RWPE1 (cell line): ENCODE measurements at regions not wholly inside any gene's neighbourhood (a gene's known extent, or its start where the extent isn't known, plus 50 kb on each side); places are given as distances from the start of the nearest gene placed in this dataset.

Experiments used
- CTCF ChIA-PET: fragments of 350-600 bp; sonication (Branson Sonifier 250); formaldehyde crosslinking; extraction: SDS; loops from one replicate; lab custom pipeline; 2021; lab: Yijun Ruan, JAX
- POLR2A ChIA-PET: fragments of 400-600 bp; formaldehyde crosslinking; extraction: SDS; loops from one replicate; lab custom pipeline; 2020; ENCODE audit warnings: antibody characterized with exemption; ENCODE audit not compliant: low non-redundant PET; lab: Yijun Ruan, JAX
- DNase-seq: peaks from one replicate; pipeline ENCODE4 v3.0.0; 2012; ENCODE audit warnings: low spot score
- H3K27ac ChIP-seq: fragments of 450-650 bp; 2 replicates; pipeline ENCODE4 v1.5.1; 2017
- TF ChIP-seq, protein P1 (sequence below): fragments of 450-650 bp; conservative IDR thresholded peaks from 2 replicates; pipeline ENCODE4 v1.5.1; 2017; ENCODE audit warnings: low read depth, mild to moderate bottlenecking

DNA sequence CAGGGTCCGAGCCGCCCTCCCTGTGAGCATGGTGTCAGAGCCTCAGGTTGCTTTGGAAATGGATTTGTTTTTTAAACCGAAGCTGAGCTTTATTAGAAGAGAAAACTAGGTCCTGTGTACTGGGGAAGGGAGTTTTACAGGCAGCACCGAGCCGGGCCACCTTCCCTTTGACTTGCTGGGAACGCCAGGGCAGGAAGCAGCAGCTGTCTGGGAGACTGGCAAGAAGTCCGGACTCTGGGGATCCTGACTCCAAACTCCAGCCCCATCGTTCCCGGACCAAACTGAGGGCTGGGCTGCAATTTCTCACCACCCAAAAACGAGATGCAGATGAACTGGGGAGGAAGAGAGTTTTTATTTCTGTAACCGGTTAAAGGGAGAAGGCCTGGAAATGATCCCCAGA, 214.9 kb upstream of the KCNG1 start:
- POLR2A ChIA-PET, result no interaction called here
- TF ChIP-seq, protein P1, sequence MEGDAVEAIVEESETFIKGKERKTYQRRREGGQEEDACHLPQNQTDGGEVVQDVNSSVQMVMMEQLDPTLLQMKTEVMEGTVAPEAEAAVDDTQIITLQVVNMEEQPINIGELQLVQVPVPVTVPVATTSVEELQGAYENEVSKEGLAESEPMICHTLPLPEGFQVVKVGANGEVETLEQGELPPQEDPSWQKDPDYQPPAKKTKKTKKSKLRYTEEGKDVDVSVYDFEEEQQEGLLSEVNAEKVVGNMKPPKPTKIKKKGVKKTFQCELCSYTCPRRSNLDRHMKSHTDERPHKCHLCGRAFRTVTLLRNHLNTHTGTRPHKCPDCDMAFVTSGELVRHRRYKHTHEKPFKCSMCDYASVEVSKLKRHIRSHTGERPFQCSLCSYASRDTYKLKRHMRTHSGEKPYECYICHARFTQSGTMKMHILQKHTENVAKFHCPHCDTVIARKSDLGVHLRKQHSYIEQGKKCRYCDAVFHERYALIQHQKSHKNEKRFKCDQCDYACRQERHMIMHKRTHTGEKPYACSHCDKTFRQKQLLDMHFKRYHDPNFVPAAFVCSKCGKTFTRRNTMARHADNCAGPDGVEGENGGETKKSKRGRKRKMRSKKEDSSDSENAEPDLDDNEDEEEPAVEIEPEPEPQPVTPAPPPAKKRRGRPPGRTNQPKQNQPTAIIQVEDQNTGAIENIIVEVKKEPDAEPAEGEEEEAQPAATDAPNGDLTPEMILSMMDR, result no peak
- no peak overlapping the region for H3K27ac ChIP-seq
- CTCF ChIA-PET, result no interaction called here
- no peak for DNase-seq

- H3K27ac ChIP-seq, result no peak overlapping the region
- POLR2A ChIA-PET, result no interaction called here
- no peak for DNase-seq
Measured at GRCh38 chr20:51237278-51237677, 214.4 kb upstream of the KCNG1 start.

GRCh38 chr20:51236421-51236820, 213.5 kb upstream of the KCNG1 start:
- CTCF ChIA-PET, result interaction anchor here (0.5 to 1.2 kb wide), 5 partner anchors 21 to 271 kb away, joined by 3 to 7 read pairs (median 3); no protein-coding TSS in a partner anchor
- TF ChIP-seq, protein P1, result no peak
- no peak for DNase-seq
- POLR2A ChIA-PET, result no interaction called here
- no peak overlapping the region for H3K27ac ChIP-seq

More at GRCh38 chr20:51237278-51237677, 214.4 kb upstream of the KCNG1 start:
- TF ChIP-seq, protein P1, result no peak
- CTCF ChIA-PET, result no interaction called here

DNA sequence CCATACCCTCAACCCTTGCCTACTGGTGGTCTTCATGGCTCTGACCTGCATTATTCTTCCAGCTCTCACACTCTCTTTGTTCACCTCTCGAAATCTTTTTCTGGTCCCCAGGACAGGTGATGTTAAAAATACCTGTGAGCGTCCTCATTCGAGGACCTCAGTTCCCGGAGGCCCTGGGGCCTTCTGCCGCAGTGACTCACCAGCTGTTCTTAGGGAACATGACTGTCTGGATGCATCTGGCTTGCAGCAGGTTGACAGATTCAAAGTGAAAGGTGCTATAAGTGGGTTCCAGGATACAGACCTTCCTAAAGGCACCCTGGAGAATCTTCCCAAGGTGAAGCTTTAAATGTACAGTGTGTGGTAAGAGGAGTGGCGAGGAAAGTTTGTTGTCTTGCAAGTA, 210.4 kb upstream of the KCNG1 start:
- POLR2A ChIA-PET, result no interaction called here
- DNase-seq, result peak; percentile 76
- TF ChIP-seq, protein P1, result no peak
- no peak overlapping the region for H3K27ac ChIP-seq
- CTCF ChIA-PET, result interaction anchor here (0.5 to 1.0 kb wide), 2 partner anchors 9 to 29 kb away, joined by 3 read pairs; no protein-coding TSS in a partner anchor

- H3K27ac ChIP-seq, result no peak overlapping the region
- POLR2A ChIA-PET, result no interaction called here
- TF ChIP-seq, protein P1, result no peak
- DNase-seq, result no peak
- CTCF ChIA-PET, result no interaction called here
Measured at GRCh38 chr20:51230727-51231126, 207.8 kb upstream of the KCNG1 start.

- TF ChIP-seq, protein P1, result no peak
- ChIA-PET POLR2A (no interaction called here), CTCF (interaction anchor here (0.6 to 0.7 kb wide), 3 partner anchors 77 to 331 kb away, joined by 3 read pairs; no protein-coding TSS in a partner anchor)
- no peak for DNase-seq
- no peak overlapping the region for H3K27ac ChIP-seq
Measured at GRCh38 chr20:51228763-51229162, 205.9 kb upstream of the KCNG1 start.
